ENCODE measurements at regions not wholly inside any gene's neighbourhood (a gene's known extent, or its start where the extent isn't known, plus 50 kb on each side); places are given as distances from the start of the nearest gene placed in this dataset.

GRCh38 chr5:38739705-38740045 lies 106.1 kb upstream of the OSMR start:
- Mint-ChIP-seq H3K27me3 (peaks cover 5% of the 10 kb centered on the region), H3K4me1 (no peaks in the 10 kb centered on the region)
- no peaks in the 10 kb centered on the region for H3K4me1 ChIP-seq (ENCODE audit: control insufficient read depth in 2 of 2, insufficient read depth in 2 of 2, low read length in 2 of 2)

GRCh38 chr5:38742821-38743220 lies 103.0 kb upstream of the OSMR start:
- Histone ChIP-seq H3K36me3 (replicated peaks in 1 of 2; ENCODE audit: control extremely low read depth in 1 of 2, control insufficient read depth in 1 of 2, extremely low read depth in 1 of 2, insufficient read depth in 2 of 2, low read length in 1 of 2) (no peaks in the 10 kb centered on the region), H3K27ac (ENCODE audit: low read length in 2 of 2) (no peak overlapping the region), H3K4me1 (ENCODE audit: control insufficient read depth in 2 of 2, insufficient read depth in 2 of 2, low read length in 2 of 2) (no peaks in the 10 kb centered on the region), H3K4me2 (replicated peaks; ENCODE audit: low read depth, low read length, poor library complexity, severe bottlenecking) (no peak overlapping the region), H4K20me1 (ENCODE audit: control insufficient read depth, insufficient read depth, low read length, poor library complexity, severe bottlenecking) (no peaks in the 10 kb centered on the region), H3K9me3 (ENCODE audit: control extremely low read depth in 1 of 3, control insufficient read depth in 2 of 3, insufficient read depth in 1 of 3, low read length in 2 of 3) (peaks cover 0 to 11% (median 8%) of the 10 kb centered on the region in 3 donors), H2AFZ (ENCODE audit: insufficient read depth, low read depth, low read length, poor library complexity, severe bottlenecking) (no peak overlapping the region), H3K4me3 (ENCODE audit: control extremely low read depth in 1 of 5, extremely low read depth in 1 of 5, insufficient read depth in 1 of 5, low read depth in 2 of 5, low read length in 4 of 5) (no peak overlapping the region), H3K9ac (ENCODE audit: low read length) (no peak overlapping the region), H3K27me3 (replicated peaks in 1 of 4; ENCODE audit: control extremely low read depth in 1 of 4, control insufficient read depth in 3 of 4, insufficient read depth in 4 of 4, low read length in 3 of 4) (no peaks in the 10 kb centered on the region), H3K79me2 (ENCODE audit: control insufficient read depth, insufficient read depth, low read length) (no peaks in the 10 kb centered on the region)
- ATAC-seq (ENCODE audit: low read depth) (no peak), DNase-seq (no peak)
- H3K9me3 Mint-ChIP-seq (ENCODE audit: insufficient read depth) = peaks cover 10% of the 10 kb centered on the region
- POLR2A ChIA-PET = no interaction called here
- no peak overlapping the region for H3K27ac Mint-ChIP-seq
- H3K27me3 Mint-ChIP-seq = peaks cover under 1% of the 10 kb centered on the region
- TF ChIP-seq EZH2 (IDR thresholded peaks at IDR 0.05; ENCODE audit: borderline replicate concordance, insufficient read depth, low read depth, low read length, poor library complexity, severe bottlenecking) = no peak
- no peak for TF ChIP-seq CTCF (IDR thresholded peaks at IDR 0.05)
- WGBS (ENCODE audit: insufficient coverage) = 51% methylated on average over 2 of the region's 3 CpGs
- no peak overlapping the region for H3K4me3 Mint-ChIP-seq
- CTCF ChIA-PET = no interaction called here
- H3K4me1 Mint-ChIP-seq = no peaks in the 10 kb centered on the region
- intact Hi-C loops (cut with micrococcal nuclease) = no loop called here

More at GRCh38 chr5:38739705-38740045, 106.1 kb upstream of the OSMR start:
- POLR2A ChIA-PET = no interaction called here
- CTCF ChIA-PET = no interaction called here
- H3K27me3 ChIP-seq (replicated peaks in 1 of 4; ENCODE audit: control extremely low read depth in 1 of 4, control insufficient read depth in 3 of 4, insufficient read depth in 4 of 4, low read length in 3 of 4) = no peaks in the 10 kb centered on the region
- peaks cover 0 to 8% (median 8%) of the 10 kb centered on the region in 3 donors for H3K9me3 ChIP-seq (ENCODE audit: control extremely low read depth in 1 of 3, control insufficient read depth in 2 of 3, insufficient read depth in 1 of 3, low read length in 2 of 3)
- ATAC-seq (ENCODE audit: low read depth) (no peak), DNase-seq (no peak)
- H2AFZ ChIP-seq (ENCODE audit: insufficient read depth, low read depth, low read length, poor library complexity, severe bottlenecking) = no peak overlapping the region
- intact Hi-C loops (cut with micrococcal nuclease) = no loop called here
- no peak overlapping the region for H3K4me3 Mint-ChIP-seq
- H4K20me1 ChIP-seq (ENCODE audit: control insufficient read depth, insufficient read depth, low read length, poor library complexity, severe bottlenecking) = no peaks in the 10 kb centered on the region
- no peak overlapping the region for H3K9ac ChIP-seq (ENCODE audit: low read length)
- H3K9me3 Mint-ChIP-seq (ENCODE audit: insufficient read depth) = peaks cover 7% of the 10 kb centered on the region
- H3K4me3 ChIP-seq (ENCODE audit: control extremely low read depth in 1 of 5, extremely low read depth in 1 of 5, insufficient read depth in 1 of 5, low read depth in 2 of 5, low read length in 4 of 5) = no peak overlapping the region
- H3K4me2 ChIP-seq (replicated peaks; ENCODE audit: low read depth, low read length, poor library complexity, severe bottlenecking) = no peak overlapping the region
- TF ChIP-seq EZH2 (IDR thresholded peaks at IDR 0.05; ENCODE audit: borderline replicate concordance, insufficient read depth, low read depth, low read length, poor library complexity, severe bottlenecking) = no peak
- no peak for TF ChIP-seq CTCF (IDR thresholded peaks at IDR 0.05)
- H3K27ac Mint-ChIP-seq = no peak overlapping the region
- H3K27ac ChIP-seq (ENCODE audit: low read length in 2 of 2) = no peak overlapping the region
- no peaks in the 10 kb centered on the region for H3K79me2 ChIP-seq (ENCODE audit: control insufficient read depth, insufficient read depth, low read length)
- WGBS (ENCODE audit: insufficient coverage) = no CpG with 5 or more reads among the region's 1 CpG
- no peaks in the 10 kb centered on the region for H3K36me3 ChIP-seq (replicated peaks in 1 of 2; ENCODE audit: control extremely low read depth in 1 of 2, control insufficient read depth in 1 of 2, extremely low read depth in 1 of 2, insufficient read depth in 2 of 2, low read length in 1 of 2)
